Activated CD8-positive, alpha-beta T cell treated with anti-CD3 and anti-CD28 coated beads for 36 hours (primary cell): ENCODE measurements at regions not wholly inside any gene's neighbourhood (a gene's known extent, or its start where the extent isn't known, plus 50 kb on each side); places are given as distances from the start of the nearest gene placed in this dataset.

Experiments
- ATAC-seq: fragments of 200-7000 bp; cut with Tn5 transposase; one replicate; pipeline ENCODE4 v1.10.0; 2021; ENCODE audit warnings: mild to moderate bottlenecking, moderate library complexity
- CTCF ChIA-PET: fragments of 350-600 bp; sonication (Branson Sonifier 250); formaldehyde crosslinking; loops from one replicate; lab custom pipeline; 2021; ENCODE audit warnings: antibody characterized with exemption; lab: Charles Lee
- POLR2A ChIA-PET: fragments of 350-600 bp; sonication (Branson Sonifier 250); formaldehyde crosslinking; loops from one replicate; lab custom pipeline; 2021; ENCODE audit warnings: antibody characterized with exemption; lab: Charles Lee
- DNase-seq: peaks from one replicate; pipeline ENCODE4 v3.0.0-alpha.2; 2020
- H3K27ac Mint-ChIP-seq: one replicate; pipeline ENCODE4 v1.8.0; 2021; ENCODE audit warnings: mild to moderate bottlenecking, mixed read lengths
- H3K27me3 Mint-ChIP-seq: one replicate; pipeline ENCODE4 v1.8.0; 2021; ENCODE audit warnings: mixed read lengths
- H3K36me3 Mint-ChIP-seq: one replicate; pipeline ENCODE4 v1.8.0; 2021; ENCODE audit warnings: low read depth, mixed read lengths
- H3K4me1 Mint-ChIP-seq: one replicate; pipeline ENCODE4 v1.8.0; 2021; ENCODE audit warnings: low read depth, mixed read lengths
- H3K4me3 Mint-ChIP-seq: one replicate; pipeline ENCODE4 v1.8.0; 2021; ENCODE audit warnings: mild to moderate bottlenecking, moderate library complexity, mixed read lengths
- H3K9me3 Mint-ChIP-seq: one replicate; pipeline ENCODE4 v1.8.0; 2021; ENCODE audit warnings: mixed read lengths
- intact Hi-C: fragments of 100-400 bp; cut with micrococcal nuclease; formaldehyde crosslinking; loops from one replicate; pipeline ENCODE4 v1.10.0; 2022
- TF ChIP-seq, protein P1 (sequence below): fragments of 200-600 bp; IDR thresholded peaks from one replicate; pipeline ENCODE4 v1.8.0; 2022; ENCODE audit warnings: antibody characterized with exemption, mild to moderate bottlenecking

DNA sequence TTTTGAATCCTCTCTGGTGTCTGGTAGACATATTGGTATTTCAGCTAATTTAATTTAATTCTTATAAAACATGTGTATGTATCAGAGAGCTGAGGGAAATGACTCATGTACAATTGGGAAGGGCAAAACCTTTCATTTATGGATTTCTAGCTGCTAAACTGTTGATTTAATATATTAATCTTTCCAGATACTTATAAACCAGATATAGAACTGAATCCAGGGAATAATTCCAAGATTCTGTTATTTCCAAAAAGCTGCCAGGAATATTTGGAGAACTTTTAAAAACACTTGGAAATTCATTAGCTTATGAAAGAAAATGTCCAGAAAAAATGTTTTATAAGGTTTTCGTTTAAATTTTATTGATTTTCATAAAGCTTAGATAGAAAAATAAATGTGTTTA is 295.5 kb downstream of the YTHDC2 start:
- DNase-seq (no peak), ATAC-seq (no peak)
- no peaks in the 10 kb centered on the region for H3K4me1 Mint-ChIP-seq
- ChIA-PET CTCF (no interaction called here), POLR2A (no interaction called here)
- no peaks in the 10 kb centered on the region for H3K36me3 Mint-ChIP-seq
- TF ChIP-seq, protein P1, sequence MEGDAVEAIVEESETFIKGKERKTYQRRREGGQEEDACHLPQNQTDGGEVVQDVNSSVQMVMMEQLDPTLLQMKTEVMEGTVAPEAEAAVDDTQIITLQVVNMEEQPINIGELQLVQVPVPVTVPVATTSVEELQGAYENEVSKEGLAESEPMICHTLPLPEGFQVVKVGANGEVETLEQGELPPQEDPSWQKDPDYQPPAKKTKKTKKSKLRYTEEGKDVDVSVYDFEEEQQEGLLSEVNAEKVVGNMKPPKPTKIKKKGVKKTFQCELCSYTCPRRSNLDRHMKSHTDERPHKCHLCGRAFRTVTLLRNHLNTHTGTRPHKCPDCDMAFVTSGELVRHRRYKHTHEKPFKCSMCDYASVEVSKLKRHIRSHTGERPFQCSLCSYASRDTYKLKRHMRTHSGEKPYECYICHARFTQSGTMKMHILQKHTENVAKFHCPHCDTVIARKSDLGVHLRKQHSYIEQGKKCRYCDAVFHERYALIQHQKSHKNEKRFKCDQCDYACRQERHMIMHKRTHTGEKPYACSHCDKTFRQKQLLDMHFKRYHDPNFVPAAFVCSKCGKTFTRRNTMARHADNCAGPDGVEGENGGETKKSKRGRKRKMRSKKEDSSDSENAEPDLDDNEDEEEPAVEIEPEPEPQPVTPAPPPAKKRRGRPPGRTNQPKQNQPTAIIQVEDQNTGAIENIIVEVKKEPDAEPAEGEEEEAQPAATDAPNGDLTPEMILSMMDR: no peak
- H3K27ac Mint-ChIP-seq: no peak overlapping the region
- no peaks in the 10 kb centered on the region for H3K9me3 Mint-ChIP-seq
- intact Hi-C loops: no loop called here
- peaks cover 1% of the 10 kb centered on the region for H3K27me3 Mint-ChIP-seq
- H3K4me3 Mint-ChIP-seq: no peak overlapping the region

DNA sequence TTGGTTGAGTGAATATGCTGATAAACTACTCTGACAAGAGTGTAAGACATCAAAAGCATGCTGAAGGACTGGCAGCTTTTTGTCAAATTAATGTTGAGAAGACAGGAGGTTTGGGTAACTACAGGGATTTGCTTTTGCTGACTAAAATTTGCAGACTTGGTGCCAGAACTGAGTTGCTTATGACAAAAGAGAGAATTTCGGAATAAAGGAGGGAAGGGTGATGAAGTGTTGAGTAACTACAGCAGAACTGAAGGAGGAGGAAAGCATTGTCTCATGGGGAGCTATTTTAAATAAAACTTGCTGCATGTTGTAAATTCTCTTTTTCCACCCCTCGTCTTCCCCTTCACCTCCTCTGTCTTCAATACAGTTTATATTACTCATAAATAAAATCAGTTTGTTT is 296.1 kb downstream of the YTHDC2 start:
- peaks cover 1% of the 10 kb centered on the region for H3K27me3 Mint-ChIP-seq
- no peaks in the 10 kb centered on the region for H3K36me3 Mint-ChIP-seq
- H3K4me1 Mint-ChIP-seq: no peaks in the 10 kb centered on the region
- TF ChIP-seq, protein P1: no peak
- intact Hi-C loops: no loop called here
- H3K9me3 Mint-ChIP-seq: no peaks in the 10 kb centered on the region
- H3K4me3 Mint-ChIP-seq: no peak overlapping the region
- ChIA-PET POLR2A (no interaction called here), CTCF (no interaction called here)
- ATAC-seq (no peak), DNase-seq (no peak)
- no peak overlapping the region for H3K27ac Mint-ChIP-seq

DNA sequence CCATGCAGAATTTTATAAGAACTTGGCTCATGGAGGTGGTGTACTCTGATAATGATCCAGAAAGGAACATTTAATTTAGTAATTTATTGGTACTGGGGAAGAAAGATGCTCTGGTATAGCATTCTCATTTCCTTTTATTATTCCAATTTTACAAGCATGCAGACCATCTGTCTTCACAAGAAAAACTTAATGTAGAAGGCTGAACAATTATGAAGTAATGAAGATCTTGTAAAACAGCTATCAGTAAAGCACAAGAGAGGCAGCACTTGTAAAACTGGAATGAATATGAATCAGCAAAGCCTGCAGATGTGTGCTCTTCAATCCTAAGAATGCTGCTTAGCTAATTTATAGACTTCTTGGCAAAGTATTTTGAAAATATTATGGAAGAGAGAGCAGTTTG is 300.0 kb downstream of the YTHDC2 start:
- Mint-ChIP-seq H3K9me3 (no peaks in the 10 kb centered on the region), H3K27ac (no peak overlapping the region), H3K27me3 (peaks cover 1% of the 10 kb centered on the region), H3K4me1 (no peaks in the 10 kb centered on the region), H3K36me3 (no peaks in the 10 kb centered on the region), H3K4me3 (no peak overlapping the region)
- ATAC-seq (no peak), DNase-seq (no peak)
- POLR2A ChIA-PET: no interaction called here
- TF ChIP-seq, protein P1: no peak
- intact Hi-C loops: no loop called here
- CTCF ChIA-PET: no interaction called here

DNA sequence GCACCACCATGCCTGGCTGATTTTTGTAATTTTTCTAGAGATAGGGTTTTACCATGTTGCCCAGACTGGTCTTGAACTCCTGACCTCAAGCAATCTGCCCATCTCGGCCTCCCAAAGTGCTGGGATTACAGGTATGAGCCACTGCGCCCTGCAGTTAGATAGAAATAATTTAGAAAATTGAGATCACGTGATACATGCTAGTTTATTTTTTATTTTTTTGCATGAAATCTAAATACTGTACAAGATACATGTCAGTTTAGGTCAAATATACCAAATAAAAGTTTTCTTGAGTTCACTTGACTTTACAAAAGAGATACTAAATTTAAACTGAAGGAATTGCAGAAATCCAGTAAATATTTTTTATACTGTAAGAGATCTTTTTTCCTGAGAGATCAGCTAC is 304.2 kb downstream of the YTHDC2 start:
- no peak overlapping the region for H3K4me3 Mint-ChIP-seq
- H3K27me3 Mint-ChIP-seq: no peaks in the 10 kb centered on the region
- no peaks in the 10 kb centered on the region for H3K4me1 Mint-ChIP-seq
- H3K27ac Mint-ChIP-seq: no peak overlapping the region
- peaks cover 7% of the 10 kb centered on the region for H3K9me3 Mint-ChIP-seq
- ATAC-seq (no peak), DNase-seq (no peak)
- ChIA-PET CTCF (no interaction called here), POLR2A (no interaction called here)
- TF ChIP-seq, protein P1: no peak
- no peaks in the 10 kb centered on the region for H3K36me3 Mint-ChIP-seq
- intact Hi-C loops: no loop called here

DNA sequence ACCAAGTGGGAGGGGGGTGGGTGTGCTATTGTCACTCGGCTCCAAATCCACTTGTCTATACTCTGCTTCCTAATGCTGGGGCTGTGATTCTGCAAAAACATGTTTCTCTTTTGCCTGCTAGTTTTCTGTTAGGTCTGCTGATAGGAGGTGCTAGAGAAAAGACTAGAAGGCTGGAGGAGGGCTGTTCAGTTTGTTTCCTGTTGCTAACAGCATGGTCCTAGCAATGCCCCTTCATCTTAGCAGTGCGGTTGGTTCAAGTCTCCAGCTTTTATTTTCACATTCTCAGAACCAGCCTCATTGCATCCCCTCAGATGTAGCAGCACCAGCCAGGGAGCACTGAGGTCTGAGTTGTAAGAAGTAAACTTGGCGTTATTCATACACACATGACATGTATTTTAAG is 310.2 kb downstream of the YTHDC2 start:
- ATAC-seq (no peak), DNase-seq (no peak)
- H3K4me1 Mint-ChIP-seq: no peaks in the 10 kb centered on the region
- H3K9me3 Mint-ChIP-seq: peaks cover 12% of the 10 kb centered on the region
- H3K27ac Mint-ChIP-seq: no peak overlapping the region
- ChIA-PET CTCF (interaction anchor here (1.1 kb wide), 1 partner anchor 14 kb away, joined by 3 read pairs; no protein-coding TSS in a partner anchor), POLR2A (interaction anchor here (0.6 kb wide), 1 partner anchor 50 kb away, joined by 4 read pairs; no protein-coding TSS in a partner anchor)
- no peaks in the 10 kb centered on the region for H3K27me3 Mint-ChIP-seq
- intact Hi-C loops: no loop called here
- TF ChIP-seq, protein P1: no peak
- no peaks in the 10 kb centered on the region for H3K36me3 Mint-ChIP-seq
- H3K4me3 Mint-ChIP-seq: no peak overlapping the region
